Choroid plexus epithelial cell (primary cell): ENCODE measurements at regions not wholly inside any gene's neighbourhood (a gene's known extent, or its start where the extent isn't known, plus 50 kb on each side); places are given as distances from the start of the nearest gene placed in this dataset.

Source experiments
- DNase-seq: peaks from one replicate; pipeline ENCODE4 v3.0.0-alpha.2; 2010; ENCODE audit warnings: low read depth
- H3K4me3 ChIP-seq: 2 replicates; pipeline ENCODE4 v1.5.1; 2011; ENCODE audit warnings: low read depth, mild to moderate bottlenecking, control low read depth, low read length, moderate library complexity
- TF ChIP-seq, protein P1 (sequence below): conservative IDR thresholded peaks from 2 replicates; pipeline ENCODE4 v1.5.1; 2011; ENCODE audit warnings: low read depth, mild to moderate bottlenecking, control low read depth, inconsistent platforms, low read length, moderate library complexity

DNA sequence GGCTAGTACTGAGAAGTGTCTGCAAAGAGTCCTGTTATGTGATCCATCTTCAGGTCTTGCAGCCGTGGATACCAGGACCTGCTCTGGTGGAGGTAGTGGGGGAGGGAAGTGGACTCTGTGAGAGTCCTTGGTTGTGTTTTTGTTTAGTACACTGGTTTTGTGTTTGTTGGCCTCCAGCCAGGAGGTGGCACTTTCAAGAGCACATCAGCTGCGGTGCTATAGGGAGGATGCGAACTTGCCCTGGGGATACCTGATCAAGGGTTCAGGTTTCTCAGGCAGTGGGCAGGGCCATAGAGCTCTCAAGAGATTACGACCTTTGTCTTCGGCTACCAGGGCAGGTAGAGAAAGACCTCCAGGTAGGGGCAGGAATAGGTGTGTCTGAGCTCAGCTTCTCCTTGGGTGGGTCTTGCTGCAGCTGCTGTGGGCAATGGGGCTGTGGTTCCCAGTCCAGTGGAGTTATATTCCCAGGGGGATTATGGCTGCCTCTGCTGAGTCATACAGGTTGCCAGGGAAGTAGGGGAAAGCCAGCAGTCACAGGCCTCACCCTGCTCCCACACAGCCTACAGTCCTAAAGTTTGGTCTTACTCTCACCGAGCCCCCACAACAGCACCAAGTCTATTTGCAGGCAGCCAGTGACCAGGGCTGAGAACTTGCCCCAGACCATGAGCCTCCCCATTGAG lies 132.8 kb upstream of the NPHP3 start:
- no peak for DNase-seq
- H3K4me3 ChIP-seq, result no peak overlapping the region
- TF ChIP-seq, protein P1, sequence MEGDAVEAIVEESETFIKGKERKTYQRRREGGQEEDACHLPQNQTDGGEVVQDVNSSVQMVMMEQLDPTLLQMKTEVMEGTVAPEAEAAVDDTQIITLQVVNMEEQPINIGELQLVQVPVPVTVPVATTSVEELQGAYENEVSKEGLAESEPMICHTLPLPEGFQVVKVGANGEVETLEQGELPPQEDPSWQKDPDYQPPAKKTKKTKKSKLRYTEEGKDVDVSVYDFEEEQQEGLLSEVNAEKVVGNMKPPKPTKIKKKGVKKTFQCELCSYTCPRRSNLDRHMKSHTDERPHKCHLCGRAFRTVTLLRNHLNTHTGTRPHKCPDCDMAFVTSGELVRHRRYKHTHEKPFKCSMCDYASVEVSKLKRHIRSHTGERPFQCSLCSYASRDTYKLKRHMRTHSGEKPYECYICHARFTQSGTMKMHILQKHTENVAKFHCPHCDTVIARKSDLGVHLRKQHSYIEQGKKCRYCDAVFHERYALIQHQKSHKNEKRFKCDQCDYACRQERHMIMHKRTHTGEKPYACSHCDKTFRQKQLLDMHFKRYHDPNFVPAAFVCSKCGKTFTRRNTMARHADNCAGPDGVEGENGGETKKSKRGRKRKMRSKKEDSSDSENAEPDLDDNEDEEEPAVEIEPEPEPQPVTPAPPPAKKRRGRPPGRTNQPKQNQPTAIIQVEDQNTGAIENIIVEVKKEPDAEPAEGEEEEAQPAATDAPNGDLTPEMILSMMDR, result no peak

DNA sequence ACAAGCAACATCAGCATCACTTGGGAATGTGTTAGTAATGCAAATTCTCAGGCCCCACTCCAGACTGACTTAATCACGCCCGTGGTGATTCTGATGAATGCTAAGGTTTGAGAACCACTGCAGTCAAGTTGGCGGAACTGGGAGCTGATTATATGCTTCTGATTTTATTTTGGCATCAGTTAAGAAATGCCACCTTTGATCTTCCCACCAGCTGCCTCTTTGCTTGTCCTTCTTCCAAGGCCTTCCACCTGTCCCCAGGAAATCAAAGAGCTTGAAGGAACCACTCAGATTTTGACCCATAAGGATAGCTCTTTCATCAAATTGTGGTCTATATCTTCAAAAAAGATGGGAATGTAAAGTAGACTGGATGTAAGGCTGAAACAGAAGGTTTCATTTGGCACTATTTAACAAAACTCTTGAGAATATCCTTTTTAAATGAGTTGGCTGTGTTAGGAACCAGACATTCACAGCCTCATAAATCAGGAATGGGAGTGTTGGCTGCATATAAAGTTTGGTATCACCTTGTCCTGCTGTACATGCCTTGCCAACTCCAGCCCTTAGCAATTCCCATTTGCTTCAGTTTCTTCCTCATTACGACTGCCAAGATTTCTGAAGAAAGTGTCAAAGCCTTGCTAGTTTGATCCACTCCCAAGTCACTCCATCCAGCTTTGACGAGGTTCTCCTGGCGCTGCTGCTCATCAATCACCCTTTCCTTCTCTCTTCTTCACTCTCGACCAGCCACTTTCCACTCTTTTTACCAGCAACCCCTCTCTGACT lies 125.8 kb upstream of the NPHP3 start:
- no peak overlapping the region for H3K4me3 ChIP-seq
- TF ChIP-seq, protein P1, result no peak
- no peak for DNase-seq

DNA sequence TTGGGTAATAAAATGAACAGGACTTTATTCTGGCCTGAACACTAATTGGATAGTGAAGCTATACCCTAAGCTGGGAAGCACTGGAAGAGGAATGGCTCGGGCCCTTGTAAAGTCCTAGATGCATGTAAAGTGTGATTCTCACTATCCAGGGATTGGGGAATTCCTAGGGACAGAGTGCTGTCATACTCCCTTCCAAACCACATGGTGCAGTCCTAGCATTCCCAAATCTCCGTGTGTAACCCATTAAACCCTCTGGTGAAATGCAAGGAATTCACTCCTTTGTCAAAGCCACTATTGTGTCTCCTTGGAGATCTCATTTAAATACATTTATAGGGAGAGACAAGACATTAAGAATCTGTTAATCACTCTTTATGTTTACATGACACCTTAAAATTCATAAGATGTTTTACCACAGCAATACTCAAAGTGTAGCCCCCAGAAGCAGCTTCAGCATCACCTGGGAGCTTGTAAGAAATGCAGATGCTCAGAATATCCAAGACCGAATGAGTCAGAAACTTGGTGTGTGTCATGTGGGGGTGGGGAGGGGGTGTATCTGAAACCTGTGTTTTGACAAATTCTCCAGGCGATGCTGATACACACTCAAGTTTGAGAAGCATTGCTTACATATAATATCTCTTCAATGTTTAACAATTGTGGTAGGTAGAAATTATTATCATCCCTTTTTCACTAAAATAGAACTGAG lies 121.8 kb upstream of the NPHP3 start:
- no peak for DNase-seq
- H3K4me3 ChIP-seq, result no peak overlapping the region
- TF ChIP-seq, protein P1, result no peak

DNA sequence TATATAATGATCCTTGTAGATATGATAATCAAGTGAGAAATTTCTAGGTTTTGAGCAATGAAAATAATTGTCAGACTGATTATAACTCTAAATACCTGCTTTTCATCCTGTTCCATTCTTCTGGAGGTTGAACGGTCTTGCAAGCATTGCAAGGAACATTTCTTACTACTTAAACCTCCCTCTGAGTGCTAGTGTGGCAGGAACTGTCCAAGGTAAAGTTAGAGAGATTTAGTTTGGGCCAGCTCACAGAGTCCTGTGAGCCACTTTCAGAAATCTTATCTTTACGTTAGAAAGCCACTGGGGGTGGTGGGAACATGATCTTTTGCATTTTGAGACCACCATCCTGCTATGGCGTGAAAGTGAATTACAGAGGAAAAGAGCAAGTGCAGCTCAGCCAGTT lies 121.1 kb upstream of the NPHP3 start:
- TF ChIP-seq, protein P1, result no peak
- H3K4me3 ChIP-seq, result no peak overlapping the region
- DNase-seq, result no peak

DNA sequence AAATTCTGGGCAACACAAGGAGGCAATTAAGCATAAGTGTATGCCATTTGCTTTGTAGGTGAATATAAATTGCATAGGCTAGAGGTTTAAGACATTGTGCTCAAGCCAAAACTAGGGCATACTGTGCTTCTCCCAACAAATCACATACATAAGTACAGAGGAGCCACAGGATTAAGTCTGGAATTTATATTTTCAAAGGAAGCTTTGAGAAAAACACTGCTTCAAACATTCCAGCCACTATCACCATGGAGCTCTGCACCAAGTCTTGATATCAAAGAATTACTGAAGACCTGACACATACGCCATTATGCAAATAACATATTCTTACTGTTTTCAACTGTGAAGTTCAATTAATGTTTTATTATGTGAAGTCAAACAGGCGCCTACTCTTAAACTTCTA lies 119.4 kb upstream of the NPHP3 start:
- DNase-seq, result no peak
- TF ChIP-seq, protein P1, result no peak
- no peak overlapping the region for H3K4me3 ChIP-seq

DNA sequence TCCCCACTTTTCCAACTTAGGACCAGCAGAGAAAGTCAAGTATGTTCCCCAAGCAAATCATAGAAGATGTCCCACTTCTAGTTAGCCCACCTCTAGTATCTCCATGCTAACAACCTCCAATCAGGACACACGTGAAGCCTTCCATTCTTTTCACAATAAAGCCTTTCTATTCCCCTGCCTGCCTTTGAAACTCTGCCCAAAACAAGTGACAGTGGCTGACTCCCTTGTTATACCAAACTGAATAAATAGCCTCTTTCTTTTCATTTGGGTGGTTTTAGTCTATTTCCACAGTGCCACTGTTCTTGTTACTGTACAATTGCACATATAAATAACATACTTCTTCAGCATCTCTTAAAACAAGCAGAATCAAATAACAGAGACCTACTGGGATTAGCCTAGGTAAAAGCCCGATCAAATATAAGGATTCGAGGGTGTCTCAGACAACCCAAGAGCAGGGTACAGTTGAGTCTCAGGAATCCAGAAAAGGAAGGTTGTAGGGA lies 118.0 kb upstream of the NPHP3 start:
- no peak for DNase-seq
- TF ChIP-seq, protein P1, result no peak
- H3K4me3 ChIP-seq, result no peak overlapping the region
